NT2/D1 (cell line): ENCODE measurements at regions not wholly inside any gene's neighbourhood (a gene's known extent, or its start where the extent isn't known, plus 50 kb on each side); places are given as distances from the start of the nearest gene placed in this dataset.

Source experiments
- DNase-seq: peaks from one replicate; pipeline ENCODE4 v3.0.0-alpha.2; 2011; ENCODE audit warnings: low read depth, low spot score
- H3K27me3 ChIP-seq: 2 replicates; pipeline ENCODE4 v1.6.0; 2011; ENCODE audit warnings: mild to moderate bottlenecking; ENCODE audit not compliant: insufficient read length, insufficient read depth
- H3K36me3 ChIP-seq: 2 replicates; pipeline ENCODE4 v1.6.1; 2011; ENCODE audit warnings: mild to moderate bottlenecking, low read length, mixed read lengths; ENCODE audit not compliant: insufficient read depth, insufficient read length
- H3K4me1 ChIP-seq: 2 replicates; pipeline ENCODE4 v1.5.1; 2011; ENCODE audit not compliant: insufficient read depth, insufficient read length
- H3K4me3 ChIP-seq: 2 replicates; pipeline ENCODE4 v1.5.1; 2011; ENCODE audit warnings: low read depth; ENCODE audit not compliant: insufficient read length
- H3K9ac ChIP-seq: 2 replicates; pipeline ENCODE4 v1.6.0; 2011; ENCODE audit warnings: low read depth; ENCODE audit not compliant: insufficient read length
- H3K9me3 ChIP-seq: 2 replicates; pipeline ENCODE4 v1.5.1; 2011; ENCODE audit warnings: mild to moderate bottlenecking, low read length; ENCODE audit not compliant: insufficient read depth
- SUZ12 ChIP-seq: IDR thresholded peaks from 2 replicates; pipeline ENCODE4 v1.6.1; 2011; ENCODE audit not compliant: insufficient read length, insufficient read depth; ENCODE audit errors: extremely low read depth
- YY1 ChIP-seq: IDR thresholded peaks from 2 replicates; pipeline ENCODE4 v1.6.1; 2011; ENCODE audit not compliant: insufficient read length, insufficient read depth
- ZNF274 ChIP-seq: IDR thresholded peaks from 2 replicates; pipeline ENCODE4 v1.6.1; 2011; ENCODE audit warnings: mild to moderate bottlenecking, low read depth, low read length

GRCh38 chr21:37984416-37984815 lies 68.2 kb upstream of the KCNJ6 start:
- no peak for DNase-seq
- Histone ChIP-seq H3K9ac (no peak overlapping the region), H3K4me1 (no peaks in the 10 kb centered on the region), H3K9me3 (no peaks in the 10 kb centered on the region; the same call in 1 of the 2 replicates), H3K36me3 (no peaks in the 10 kb centered on the region), H3K4me3 (no peak overlapping the region), H3K27me3 (no peaks in the 10 kb centered on the region)
- TF ChIP-seq YY1 (no peak), ZNF274 (no peak), SUZ12 (no peak)

- Histone ChIP-seq H3K36me3 (no peaks in the 10 kb centered on the region), H3K4me3 (no peak overlapping the region), H3K4me1 (no peaks in the 10 kb centered on the region), H3K9me3 (no peaks in the 10 kb centered on the region; the same call in 1 of the 2 replicates), H3K9ac (no peak overlapping the region), H3K27me3 (no peaks in the 10 kb centered on the region)
- DNase-seq = no peak
- TF ChIP-seq YY1 (no peak), ZNF274 (no peak), SUZ12 (no peak)
Observed at GRCh38 chr21:37986000-37986399, 69.7 kb upstream of the KCNJ6 start.

- DNase-seq = no peak
- H3K27me3 ChIP-seq = no peaks in the 10 kb centered on the region
- TF ChIP-seq SUZ12 (no peak), ZNF274 (no peak), YY1 (no peak)
- no peaks in the 10 kb centered on the region; the same call in 1 of the 2 replicates for H3K9me3 ChIP-seq
- H3K36me3 ChIP-seq = no peaks in the 10 kb centered on the region
- H3K4me3 ChIP-seq = no peak overlapping the region
- no peaks in the 10 kb centered on the region for H3K4me1 ChIP-seq
- H3K9ac ChIP-seq = no peak overlapping the region
Observed at GRCh38 chr21:37986751-37987399, 70.6 kb upstream of the KCNJ6 start.

- Histone ChIP-seq H3K9me3 (no peaks in the 10 kb centered on the region; the same call in 1 of the 2 replicates), H3K36me3 (no peaks in the 10 kb centered on the region), H3K27me3 (no peaks in the 10 kb centered on the region), H3K4me3 (no peak overlapping the region), H3K4me1 (no peaks in the 10 kb centered on the region), H3K9ac (no peak overlapping the region)
- no peak for DNase-seq
- TF ChIP-seq YY1 (no peak), ZNF274 (no peak), SUZ12 (no peak)
Observed at GRCh38 chr21:37987668-37988067, 71.4 kb upstream of the KCNJ6 start.

GRCh38 chr21:37993071-37993470 lies 76.8 kb upstream of the KCNJ6 start:
- TF ChIP-seq ZNF274 (no peak), YY1 (no peak)

GRCh38 chr21:37994211-37994610 lies 78.0 kb upstream of the KCNJ6 start:
- Histone ChIP-seq H3K4me3 (no peak overlapping the region), H3K9ac (no peak overlapping the region), H3K4me1 (no peaks in the 10 kb centered on the region), H3K27me3 (no peaks in the 10 kb centered on the region), H3K36me3 (no peaks in the 10 kb centered on the region), H3K9me3 (no peaks in the 10 kb centered on the region)
- DNase-seq = no peak
- TF ChIP-seq YY1 (no peak), ZNF274 (no peak), SUZ12 (no peak)

More at GRCh38 chr21:37993071-37993470, 76.8 kb upstream of the KCNJ6 start:
- Histone ChIP-seq H3K27me3 (no peaks in the 10 kb centered on the region), H3K9me3 (no peaks in the 10 kb centered on the region), H3K4me3 (no peak overlapping the region), H3K4me1 (no peaks in the 10 kb centered on the region), H3K9ac (no peak overlapping the region), H3K36me3 (no peaks in the 10 kb centered on the region)
- DNase-seq = no peak

- no peaks in the 10 kb centered on the region for H3K27me3 ChIP-seq
- peaks cover 9% of the 10 kb centered on the region; the same call in 1 of the 2 replicates for H3K9me3 ChIP-seq
- TF ChIP-seq ZNF274 = no peak
- no peak for TF ChIP-seq SUZ12
- TF ChIP-seq YY1 = no peak
- no peaks in the 10 kb centered on the region for H3K4me1 ChIP-seq
- no peak overlapping the region for H3K9ac ChIP-seq
- no peak for DNase-seq
- no peaks in the 10 kb centered on the region for H3K36me3 ChIP-seq
- H3K4me3 ChIP-seq = no peak overlapping the region
Observed at GRCh38 chr21:38012672-38013071, 96.4 kb upstream of the KCNJ6 start.
